HEK293T (cell line): ENCODE measurements at regions not wholly inside any gene's neighbourhood (a gene's known extent, or its start where the extent isn't known, plus 50 kb on each side); places are given as distances from the start of the nearest gene placed in this dataset.

Experiments
- CTCF ChIA-PET: fragments of 350-600 bp; formaldehyde crosslinking; extraction: SDS; loops from one replicate; lab custom pipeline; 2021; ENCODE audit warnings: antibody characterized with exemption, inconsistent platforms; lab: Yijun Ruan, JAX
- POLR2A ChIA-PET: fragments of 350-600 bp; formaldehyde crosslinking; extraction: SDS; loops from one replicate; lab custom pipeline; 2020; ENCODE audit warnings: antibody characterized with exemption, inconsistent platforms; lab: Yijun Ruan, JAX
- DNase-seq: peaks from one replicate; pipeline ENCODE4 v3.0.0; 2012; ENCODE audit warnings: mixed read lengths; ENCODE audit errors: extremely low spot score
- ARNT ChIP-seq: fragments of 450-650 bp; IDR thresholded peaks from 2 replicates; pipeline ENCODE4 v1.6.1; 2017; ENCODE audit warnings: mild to moderate bottlenecking
- BHLHE40 ChIP-seq: fragments of 450-650 bp; IDR thresholded peaks from 2 replicates; pipeline ENCODE4 v1.6.1; 2016; ENCODE audit warnings: mild to moderate bottlenecking, moderate library complexity, borderline replicate concordance
- CTBP1 ChIP-seq: fragments of 450-650 bp; IDR thresholded peaks from 2 replicates; pipeline ENCODE4 v1.6.1; 2016; ENCODE audit warnings: borderline replicate concordance
- ELF4 ChIP-seq: fragments of 450-650 bp; IDR thresholded peaks from 2 replicates; pipeline ENCODE4 v1.6.1; 2017; ENCODE audit warnings: antibody characterized with exemption
- FOXA1 ChIP-seq: fragments of 450-650 bp; IDR thresholded peaks from 2 replicates; pipeline ENCODE4 v1.6.1; 2016; ENCODE audit warnings: mild to moderate bottlenecking
- FOXK2 ChIP-seq: fragments of 450-650 bp; IDR thresholded peaks from 2 replicates; pipeline ENCODE4 v1.6.1; 2016; ENCODE audit warnings: mild to moderate bottlenecking
- FOXM1 ChIP-seq: fragments of 450-650 bp; IDR thresholded peaks from 2 replicates; pipeline ENCODE4 v1.6.1; 2017; ENCODE audit warnings: mild to moderate bottlenecking, borderline replicate concordance
- HDGF ChIP-seq: fragments of 450-650 bp; IDR thresholded peaks from 2 replicates; pipeline ENCODE4 v1.6.1; 2017; ENCODE audit warnings: antibody characterized with exemption, borderline replicate concordance
- L3MBTL2 ChIP-seq: fragments of 450-650 bp; conservative IDR thresholded peaks from 2 replicates; pipeline ENCODE4 v1.6.1; 2016; ENCODE audit warnings: mild to moderate bottlenecking
- LEF1 ChIP-seq: fragments of 450-650 bp; IDR thresholded peaks from 2 replicates; pipeline ENCODE4 v1.6.1; 2017; ENCODE audit warnings: mild to moderate bottlenecking, borderline replicate concordance
- NFRKB ChIP-seq: fragments of 450-650 bp; IDR thresholded peaks from 2 replicates; pipeline ENCODE4 v1.6.1; 2016; ENCODE audit warnings: mild to moderate bottlenecking, moderate library complexity
- SP1 ChIP-seq: fragments of 450-650 bp; IDR thresholded peaks from 2 replicates; pipeline ENCODE4 v1.6.1; 2017
- SUZ12 ChIP-seq: fragments of 450-650 bp; IDR thresholded peaks from 2 replicates; pipeline ENCODE4 v1.6.1; 2016; ENCODE audit warnings: mild to moderate bottlenecking
- TARDBP ChIP-seq: fragments of 450-650 bp; IDR thresholded peaks from 2 replicates; pipeline ENCODE4 v1.6.1; 2016
- ZNF384 ChIP-seq: fragments of 450-650 bp; IDR thresholded peaks from 2 replicates; pipeline ENCODE4 v1.6.1; 2016
- TF ChIP-seq, protein P1 (sequence below): fragments of 450-650 bp; IDR thresholded peaks from 2 replicates; pipeline ENCODE4 v1.6.1; 2016

DNA sequence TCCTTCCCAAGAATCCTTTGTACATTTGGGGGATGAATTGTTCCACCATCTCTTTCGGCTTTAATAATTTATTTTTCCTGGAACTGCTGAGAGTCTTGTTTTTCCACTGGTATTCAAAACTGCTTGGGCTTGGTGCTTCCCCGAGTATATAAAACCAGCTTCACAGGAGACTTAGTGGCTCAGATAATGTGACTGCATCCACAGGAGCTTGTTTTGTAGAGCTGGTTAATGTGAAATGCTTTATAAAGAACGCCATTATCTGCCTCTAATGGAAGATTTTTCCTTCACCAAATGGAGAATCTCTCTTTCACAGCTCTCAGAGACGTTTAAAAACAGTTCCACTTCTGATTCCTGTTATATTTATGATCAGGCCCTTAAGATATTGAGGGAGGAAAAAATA is 935.5 kb downstream of the RAB28 start:
- no peak for DNase-seq
- CTCF ChIA-PET: no interaction called here
- POLR2A ChIA-PET: no interaction called here
- TF ChIP-seq LEF1: no peak
- TF ChIP-seq CTBP1: no peak

DNA sequence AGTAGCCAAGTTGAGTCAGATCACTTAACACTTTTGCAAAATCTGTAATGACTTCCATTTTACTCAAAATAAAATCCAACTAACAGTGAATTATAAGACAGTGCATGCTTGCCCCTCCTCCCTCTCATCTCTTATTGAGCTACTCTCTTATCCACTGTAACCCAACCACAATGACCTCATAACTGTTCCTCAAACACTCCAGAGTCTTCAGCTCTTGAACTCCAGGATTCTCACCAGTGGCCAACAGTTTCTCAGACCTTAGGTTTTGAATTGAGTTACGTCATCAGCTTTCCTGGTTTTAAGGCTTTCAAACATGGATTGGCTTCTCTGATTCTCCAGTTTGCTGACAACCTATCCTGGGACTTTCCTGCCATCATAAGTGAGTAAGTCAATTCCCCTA is 938.3 kb downstream of the RAB28 start:
- ChIA-PET POLR2A (no interaction called here), CTCF (no interaction called here)
- DNase-seq: no peak
- TF ChIP-seq CTBP1 (no peak), SUZ12 (no peak), ZNF384 (no peak)

DNA sequence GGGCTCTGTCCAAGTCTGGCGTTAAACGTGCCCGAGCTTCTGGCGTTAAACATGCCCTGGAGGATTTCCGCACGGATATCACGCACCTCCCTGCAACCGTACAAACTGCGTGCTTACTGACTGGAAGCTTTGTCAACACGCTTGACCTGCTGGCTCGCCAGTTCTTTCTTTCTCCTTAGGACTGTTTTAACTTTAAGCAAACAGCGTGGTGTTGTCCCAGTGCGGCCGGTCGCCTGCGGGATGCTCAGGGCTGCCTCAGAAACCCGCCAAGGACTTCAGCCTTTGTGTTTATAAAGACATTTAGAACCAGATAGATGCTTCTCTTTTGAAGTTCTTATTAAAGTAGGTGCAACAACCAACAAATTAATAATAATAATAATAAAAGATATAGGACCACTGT is 946.0 kb downstream of the RAB28 start:
- POLR2A ChIA-PET: no interaction called here
- TF ChIP-seq ELF4 (no peak), LEF1 (no peak)
- TF ChIP-seq, protein P1, sequence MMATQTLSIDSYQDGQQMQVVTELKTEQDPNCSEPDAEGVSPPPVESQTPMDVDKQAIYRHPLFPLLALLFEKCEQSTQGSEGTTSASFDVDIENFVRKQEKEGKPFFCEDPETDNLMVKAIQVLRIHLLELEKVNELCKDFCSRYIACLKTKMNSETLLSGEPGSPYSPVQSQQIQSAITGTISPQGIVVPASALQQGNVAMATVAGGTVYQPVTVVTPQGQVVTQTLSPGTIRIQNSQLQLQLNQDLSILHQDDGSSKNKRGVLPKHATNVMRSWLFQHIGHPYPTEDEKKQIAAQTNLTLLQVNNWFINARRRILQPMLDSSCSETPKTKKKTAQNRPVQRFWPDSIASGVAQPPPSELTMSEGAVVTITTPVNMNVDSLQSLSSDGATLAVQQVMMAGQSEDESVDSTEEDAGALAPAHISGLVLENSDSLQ: no peak
- no peak for DNase-seq
- CTCF ChIA-PET: interaction anchor here (0.8 kb wide), 1 partner anchor 93 kb away, joined by 3 read pairs; no protein-coding TSS in a partner anchor

DNA sequence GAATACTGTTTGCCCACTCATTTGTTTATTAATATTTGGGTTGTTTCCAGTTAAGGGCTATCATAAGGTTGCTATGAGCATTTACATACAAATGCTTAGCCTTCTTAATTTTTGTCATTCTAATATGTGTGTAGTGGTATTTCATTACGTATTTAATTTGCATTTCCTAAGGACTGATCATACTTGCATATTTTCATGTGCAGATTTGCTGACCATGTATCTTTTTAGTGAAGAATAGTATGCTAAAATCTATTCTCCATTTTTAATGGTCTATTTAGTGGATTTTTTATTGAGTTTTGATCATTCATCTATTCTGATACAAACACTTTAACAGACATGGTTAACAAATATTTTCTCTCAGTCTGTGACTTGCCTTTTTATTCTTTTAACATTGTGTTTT is 949.5 kb downstream of the RAB28 start:
- TF ChIP-seq ARNT (no peak), TARDBP (no peak), L3MBTL2 (no peak), NFRKB (no peak)
- ChIA-PET CTCF (no interaction called here), POLR2A (no interaction called here)
- no peak for DNase-seq

DNA sequence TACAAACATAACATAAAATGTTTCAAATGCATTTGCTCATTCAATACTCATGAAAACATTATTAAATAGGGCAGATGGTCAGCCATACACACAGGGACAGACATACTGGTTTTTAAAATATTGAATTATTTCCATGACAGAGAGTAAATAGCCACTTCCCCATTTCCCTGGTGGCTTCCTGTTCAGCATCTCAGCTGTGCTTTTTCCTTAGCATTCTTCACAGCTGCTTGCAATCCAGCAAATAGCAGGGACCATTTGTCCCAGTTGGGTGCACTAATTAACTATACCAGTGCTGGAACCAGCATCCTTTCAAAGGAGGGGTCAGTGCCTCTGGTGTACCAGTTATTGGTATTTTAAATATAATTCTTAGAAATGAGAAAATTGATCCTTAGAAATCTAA is 964.7 kb downstream of the RAB28 start:
- POLR2A ChIA-PET: no interaction called here

DNA sequence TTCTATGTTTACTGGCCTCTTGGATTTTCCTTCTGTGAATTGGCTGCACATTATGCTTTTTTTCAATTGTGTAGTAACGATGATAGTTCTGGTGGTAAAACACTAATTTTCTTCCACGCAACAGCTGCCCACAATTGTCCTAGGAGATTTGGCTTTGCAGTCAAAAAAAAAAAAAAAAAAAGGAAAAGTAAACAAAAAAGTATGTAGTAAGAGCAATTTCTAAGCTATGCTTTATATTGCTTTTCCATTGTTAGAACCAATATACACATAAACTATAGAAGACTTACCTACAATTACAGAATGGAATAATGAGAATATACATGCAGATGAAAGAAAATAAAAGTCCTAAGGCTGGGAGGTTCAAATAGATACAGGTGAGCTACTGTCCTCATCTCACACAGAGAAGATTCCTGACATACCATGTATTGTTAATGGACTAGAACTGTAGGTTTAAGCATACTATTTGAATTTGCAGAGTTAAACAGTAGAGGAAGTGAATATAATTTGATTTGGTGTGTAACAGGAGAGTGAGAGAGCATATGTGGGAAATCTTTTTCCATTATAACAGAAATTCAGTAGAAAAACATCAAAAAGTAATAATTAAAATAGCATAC is 976.2 kb downstream of the RAB28 start:
- TF ChIP-seq BHLHE40 (no peak), ARNT (no peak)
- CTCF ChIA-PET: no interaction called here
- POLR2A ChIA-PET: no interaction called here
- DNase-seq: no peak

More for the DNA sequence above, 964.7 kb downstream of the RAB28 start:
- TF ChIP-seq ARNT: no peak
- TF ChIP-seq, protein P1: no peak
- TF ChIP-seq TARDBP: no peak
- no peak for TF ChIP-seq HDGF
- no peak for TF ChIP-seq LEF1
- no peak for TF ChIP-seq NFRKB
- TF ChIP-seq SUZ12: no peak
- TF ChIP-seq FOXM1: no peak
- no peak for TF ChIP-seq BHLHE40
- no peak for TF ChIP-seq CTBP1
- no peak for TF ChIP-seq L3MBTL2
- TF ChIP-seq FOXA1: no peak
- no peak for TF ChIP-seq ELF4
- DNase-seq: no peak
- CTCF ChIA-PET: no interaction called here

DNA sequence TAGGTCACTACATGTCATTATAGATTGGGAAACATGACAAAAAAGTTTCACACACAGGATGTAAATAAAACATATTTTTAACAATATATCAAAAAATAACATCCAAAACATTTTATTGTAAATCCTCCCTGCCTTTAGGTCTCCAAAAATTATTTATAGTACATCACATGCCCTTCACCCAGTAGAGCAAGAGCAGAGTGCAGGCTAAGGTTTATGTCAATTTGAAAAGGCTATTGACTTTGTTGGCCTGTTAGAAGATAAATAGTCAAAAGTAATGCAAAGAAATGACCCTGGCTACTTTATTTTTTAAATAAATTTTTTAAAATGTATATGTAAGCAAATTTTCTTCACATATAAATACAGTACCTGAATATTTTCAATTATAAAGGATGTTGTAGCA is 983.7 kb downstream of the RAB28 start:
- ChIA-PET CTCF (no interaction called here), POLR2A (no interaction called here)
- TF ChIP-seq ELF4: no peak
- no peak for TF ChIP-seq ARNT
- TF ChIP-seq BHLHE40: no peak
- TF ChIP-seq, protein P1: no peak
- TF ChIP-seq FOXK2: no peak
- no peak for TF ChIP-seq LEF1
- no peak for TF ChIP-seq CTBP1
- no peak for TF ChIP-seq SP1
- no peak for TF ChIP-seq ZNF384
- TF ChIP-seq L3MBTL2: no peak
- no peak for TF ChIP-seq NFRKB
- TF ChIP-seq FOXA1: no peak
- no peak for TF ChIP-seq TARDBP
- TF ChIP-seq HDGF: no peak
- no peak for TF ChIP-seq FOXM1
- no peak for TF ChIP-seq SUZ12
- no peak for DNase-seq

DNA sequence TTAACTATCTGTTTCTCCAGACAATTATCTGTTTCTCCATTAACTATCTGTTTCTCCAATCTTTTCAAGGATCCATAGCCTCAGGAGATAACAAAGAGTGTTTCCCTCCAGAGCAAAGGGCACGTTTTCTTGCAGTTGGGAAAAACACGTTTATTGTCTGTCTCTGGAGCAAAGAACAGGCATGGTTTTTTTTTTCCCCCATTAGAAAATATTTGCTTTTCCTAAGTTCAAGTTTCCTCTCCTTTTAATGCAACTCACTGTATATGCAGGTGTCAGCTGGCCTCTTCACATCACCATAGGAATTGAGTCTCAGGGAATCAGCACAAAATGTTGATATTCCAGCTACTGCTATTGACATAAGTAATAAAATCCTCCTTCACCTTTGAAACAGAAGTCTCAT is 984.4 kb downstream of the RAB28 start:
- DNase-seq: no peak
- TF ChIP-seq SP1 (no peak), FOXK2 (no peak), CTBP1 (no peak), ARNT (no peak), SUZ12 (no peak)
- TF ChIP-seq, protein P1: no peak
- POLR2A ChIA-PET: no interaction called here
- CTCF ChIA-PET: no interaction called here
